Fibroblast of skin of left biceps (primary cell): ENCODE measurements at regions not wholly inside any gene's neighbourhood (a gene's known extent, or its start where the extent isn't known, plus 50 kb on each side); places are given as distances from the start of the nearest gene placed in this dataset.
"Not testable (repeated sequence)": the region's sequence is repeated elsewhere in the genome, so short reads cannot be mapped to it uniquely, and the experiment has no call there.

Experiments used
- DNase-seq, 2 experiments: peaks; one replicate each; pipeline ENCODE4 v3.0.0-alpha.2; 2013; ENCODE audit warnings: low read depth in 2 of 2

GRCh38 chr6:101113468-101114260 lies 232.5 kb upstream of the ASCC3 start:
- no peak for DNase-seq

GRCh38 chr6:101114703-101115102 lies 233.6 kb upstream of the ASCC3 start:
- peak in 1 of 2 experiments; percentile 9 for DNase-seq

DNA sequence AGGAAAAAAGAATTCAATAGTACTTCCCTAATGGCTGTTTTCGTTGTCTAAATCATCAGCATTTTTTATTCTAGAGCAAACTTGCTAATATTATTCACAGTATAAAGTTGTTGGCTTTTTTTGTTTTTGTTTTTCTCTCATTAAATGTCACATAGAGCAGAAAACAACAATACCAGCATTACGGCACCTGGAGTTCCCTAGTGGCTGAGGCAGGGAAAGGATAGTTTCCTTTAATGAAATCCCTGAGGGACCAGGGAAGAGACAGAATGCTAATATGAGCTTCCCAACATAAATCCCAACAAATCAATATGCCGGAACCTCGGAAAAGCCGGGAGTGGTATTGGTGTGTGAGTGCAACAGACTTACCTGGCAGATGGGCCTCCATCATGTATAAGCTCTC lies 235.2 kb upstream of the ASCC3 start:
- DNase-seq, result no peak

- DNase-seq, result no peak
These were observed 236.4 kb upstream of the ASCC3 start for GRCh38 chr6:101117393-101118135.

DNA sequence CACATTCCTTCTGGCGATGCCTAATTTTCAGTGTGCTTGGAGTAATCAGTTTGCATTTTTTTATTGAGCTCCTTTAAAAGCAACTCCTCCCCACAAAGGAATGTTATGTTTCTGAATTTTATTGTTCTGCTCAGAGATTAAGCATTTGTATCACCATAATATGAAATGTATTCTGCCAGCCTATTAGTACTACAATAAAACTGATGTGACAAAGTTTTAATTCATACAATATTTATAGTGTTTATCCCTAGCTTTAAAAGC lies 236.9 kb upstream of the ASCC3 start:
- DNase-seq, result no peak

- no peak for DNase-seq
These were observed 239.6 kb upstream of the ASCC3 start for GRCh38 chr6:101120747-101121146.

DNA sequence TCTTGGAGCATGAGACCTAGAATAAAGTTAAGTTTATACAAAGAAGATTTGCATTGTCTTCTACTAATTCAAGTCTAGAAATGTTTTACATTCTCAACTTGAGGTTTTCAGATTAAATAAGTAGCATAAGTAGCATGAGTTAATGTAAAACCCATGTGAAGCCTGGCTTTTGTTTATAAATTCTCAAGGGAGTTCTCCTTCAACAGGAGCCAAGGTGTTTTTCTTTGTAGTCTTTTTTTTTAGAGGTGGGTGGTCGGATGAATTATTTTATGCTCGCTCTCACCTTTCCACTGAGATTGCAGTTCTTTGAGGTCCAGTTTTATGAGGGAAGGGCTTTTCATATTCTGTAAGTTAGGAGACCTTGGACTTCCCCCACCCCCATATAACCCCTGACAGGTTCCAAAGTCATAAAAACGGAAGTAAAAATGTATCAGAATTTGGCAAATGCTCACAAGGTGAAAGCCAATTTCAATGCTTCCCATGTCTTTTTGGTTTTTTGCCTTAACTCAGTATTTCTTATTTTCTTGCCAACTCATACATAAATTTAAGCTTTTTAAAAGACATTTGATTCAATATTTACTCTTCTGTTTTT lies 244.3 kb upstream of the ASCC3 start:
- DNase-seq, result no peak

DNA sequence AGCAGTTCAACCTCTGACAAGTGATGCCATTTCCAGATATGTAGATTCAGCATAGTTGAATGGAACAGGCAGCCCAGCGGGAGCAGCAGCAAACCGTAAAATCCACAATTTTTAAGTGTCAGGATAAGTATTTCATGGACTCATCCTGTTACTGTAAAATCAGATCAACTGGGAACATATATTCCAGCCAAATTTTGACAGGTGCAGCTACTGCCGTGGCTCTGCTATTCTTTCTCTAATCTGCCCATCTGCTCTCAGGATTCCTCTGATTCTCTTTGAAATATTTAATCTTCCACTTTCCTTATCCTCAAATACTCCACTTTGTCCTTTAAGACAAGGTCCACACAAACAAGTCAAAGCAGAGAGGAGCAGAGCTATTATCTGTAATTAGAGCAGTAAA lies 245.4 kb upstream of the ASCC3 start:
- no peak for DNase-seq

DNA sequence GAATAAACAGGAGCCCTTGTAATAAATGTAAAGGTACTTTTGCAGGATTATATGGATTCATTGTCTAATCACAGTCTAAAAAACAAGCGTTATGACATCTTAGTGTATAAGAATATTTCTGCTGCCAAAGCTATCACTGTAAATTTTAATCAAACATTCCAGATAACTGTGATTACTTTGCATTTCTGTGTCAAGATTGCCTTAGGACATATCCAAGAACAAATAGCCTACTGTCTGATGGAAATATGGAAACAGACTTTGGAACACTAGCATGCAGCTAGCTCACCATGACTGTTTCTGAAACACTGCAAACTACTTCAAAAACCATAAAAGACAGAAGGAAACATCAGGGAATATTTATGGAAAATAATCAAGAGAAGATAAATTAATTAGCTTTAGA lies 248.7 kb upstream of the ASCC3 start:
- no peak for DNase-seq

DNA sequence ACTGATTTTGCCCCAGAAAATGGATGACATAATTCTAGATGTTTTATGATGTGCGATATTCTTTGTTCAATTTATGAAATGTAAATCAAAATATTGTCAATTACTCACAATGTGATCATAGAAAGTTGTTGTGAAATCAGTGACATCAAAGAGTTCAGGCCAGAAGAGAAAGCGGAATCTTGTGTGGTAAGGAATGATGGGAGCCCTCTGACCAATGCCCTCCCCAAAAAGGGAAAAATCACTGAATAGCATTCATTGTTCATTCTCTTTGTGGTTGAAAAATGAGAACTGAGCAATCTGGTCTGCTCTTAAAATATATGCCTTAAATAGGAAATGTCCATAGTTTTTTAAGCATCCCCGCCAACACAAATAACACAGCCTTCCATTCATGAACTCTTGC lies 247.1 kb upstream of the GRIK2 start:
- peak; percentile 11 to 14 for DNase-seq

- no peak for DNase-seq
These were observed 243.3 kb upstream of the GRIK2 start for GRCh38 chr6:101150226-101150625.

- not testable (repeated sequence) for DNase-seq
These were observed 235.9 kb upstream of the GRIK2 start for GRCh38 chr6:101157638-101158037.

GRCh38 chr6:101163611-101164010 lies 229.9 kb upstream of the GRIK2 start:
- no peak for DNase-seq

DNA sequence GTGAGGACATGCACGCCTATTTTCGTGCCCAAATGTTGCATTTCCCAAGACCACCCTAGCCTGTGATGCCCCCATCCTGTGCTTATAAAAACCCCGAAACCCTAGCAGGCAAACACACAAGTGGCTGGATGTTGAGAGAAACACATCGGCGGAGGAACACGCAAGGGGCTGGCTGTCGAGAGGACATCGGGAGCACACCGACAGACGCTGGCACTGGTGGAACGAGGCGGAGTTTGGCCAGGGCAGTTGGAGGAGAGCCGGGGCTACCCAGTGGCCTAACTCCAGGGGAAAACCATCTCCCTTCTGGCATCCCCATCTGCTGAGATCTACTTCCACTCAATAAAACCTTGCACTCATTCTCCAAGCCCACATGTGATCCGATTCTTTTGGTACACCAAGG lies 225.9 kb upstream of the GRIK2 start:
- DNase-seq, result no peak

DNA sequence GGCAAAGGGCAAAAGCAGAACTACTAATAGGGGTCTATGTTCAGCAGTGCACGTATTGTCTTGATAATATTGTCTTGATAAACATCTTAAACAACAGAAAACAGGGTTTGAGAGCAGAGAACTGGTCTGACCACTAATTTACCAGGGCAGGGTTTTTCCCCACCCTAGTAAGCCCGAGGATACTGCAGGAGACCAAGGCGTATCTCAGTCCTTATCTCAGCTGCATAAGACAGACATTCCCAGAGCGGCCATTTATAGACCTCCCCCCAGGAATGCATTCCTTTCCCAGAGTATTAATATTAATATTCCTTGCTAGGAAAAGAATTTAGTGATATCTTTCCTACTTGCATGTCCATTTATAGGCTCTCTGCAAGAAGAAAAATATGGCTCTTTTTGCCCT lies 222.5 kb upstream of the GRIK2 start:
- not testable (repeated sequence) for DNase-seq

- DNase-seq, result no peak
These were observed 214.8 kb upstream of the GRIK2 start for GRCh38 chr6:101178748-101179147.

DNA sequence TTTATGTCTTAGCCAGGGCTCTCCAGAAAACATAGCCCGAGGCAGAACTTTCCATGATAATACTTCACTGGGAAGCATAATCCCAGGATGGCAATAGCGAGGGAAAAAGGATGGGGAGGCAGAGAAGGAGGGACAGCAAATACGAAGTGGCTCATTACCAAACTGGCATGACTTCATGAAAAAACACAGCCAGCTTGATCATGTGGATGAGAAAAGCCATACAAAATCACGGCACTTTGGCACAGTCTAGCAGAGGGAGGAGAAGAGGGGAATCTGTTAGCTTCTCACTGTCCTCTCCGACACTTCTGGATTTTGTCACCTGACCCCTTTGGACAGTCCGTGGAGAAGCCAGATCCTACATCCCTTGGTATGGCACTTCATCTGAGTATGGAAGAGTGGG lies 212.5 kb upstream of the GRIK2 start:
- no peak for DNase-seq

GRCh38 chr6:101188285-101188798 lies 205.2 kb upstream of the GRIK2 start:
- not testable (repeated sequence) for DNase-seq

GRCh38 chr6:101195588-101195987 lies 197.9 kb upstream of the GRIK2 start:
- peak; percentile 58 to 64 for DNase-seq

- no peak for DNase-seq
These were observed 194.1 kb upstream of the GRIK2 start for GRCh38 chr6:101199441-101199840.

DNA sequence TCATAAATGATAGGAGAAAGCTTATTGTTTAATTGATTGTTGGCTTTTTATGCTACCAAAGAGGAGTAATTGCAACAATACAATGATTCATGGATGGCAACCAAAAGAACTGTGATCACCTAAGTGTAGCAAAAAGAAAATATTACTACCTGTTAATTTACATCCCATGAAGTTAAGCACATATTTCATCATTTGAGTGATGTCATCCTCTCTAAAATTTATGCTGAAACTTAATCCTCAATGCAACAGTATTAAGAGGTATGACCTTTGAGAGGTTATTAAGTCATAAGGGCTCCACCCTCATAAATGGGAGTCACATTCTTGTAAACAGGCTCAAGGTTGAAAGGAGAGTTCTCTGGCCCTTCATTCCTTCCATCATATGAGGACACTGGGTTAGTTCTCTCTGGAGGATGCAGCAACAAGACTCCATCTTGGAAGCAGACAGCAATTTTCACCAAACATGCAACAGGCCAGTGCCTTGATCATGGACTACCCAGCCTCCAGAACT lies 190.6 kb upstream of the GRIK2 start:
- no peak for DNase-seq

DNA sequence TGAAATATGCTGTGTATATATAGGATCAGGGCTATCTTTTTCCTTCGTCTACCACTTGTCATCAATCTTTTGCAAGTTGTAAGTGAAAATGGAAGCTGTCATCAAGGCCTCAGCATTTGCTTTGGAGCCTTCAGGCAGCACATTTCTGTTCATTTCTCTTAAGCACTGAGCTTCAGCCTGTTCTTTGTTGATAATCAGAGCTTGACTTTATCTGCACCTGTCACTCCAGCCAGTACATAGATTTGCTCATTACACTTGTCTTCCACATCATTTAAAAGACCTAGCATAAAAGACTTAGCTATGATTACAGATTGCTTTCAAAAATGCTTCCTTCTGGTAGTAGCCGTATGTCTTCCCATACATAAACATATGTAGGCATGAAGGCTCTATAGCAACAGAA lies 189.8 kb upstream of the GRIK2 start:
- no peak for DNase-seq

DNA sequence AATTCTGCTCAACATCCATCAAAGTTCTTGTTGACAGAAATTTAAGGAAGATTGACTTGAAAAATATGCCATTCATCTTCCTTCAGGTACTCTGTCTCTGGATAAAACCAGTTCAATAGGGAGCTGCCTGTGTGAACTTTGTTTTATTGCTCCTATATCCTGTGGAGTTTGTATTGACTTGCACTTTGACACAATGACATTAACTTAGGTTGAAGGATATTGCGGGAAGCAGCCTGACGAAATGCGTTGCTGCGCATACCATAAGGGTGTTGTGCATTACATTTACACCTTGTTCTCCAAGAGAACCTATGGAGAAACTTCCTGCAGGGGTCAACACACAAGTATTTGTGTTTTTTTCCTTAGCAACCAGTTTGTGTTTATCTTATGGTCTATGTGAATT lies 185.4 kb upstream of the GRIK2 start:
- DNase-seq, result no peak
